ENCODE measurements at regions not wholly inside any gene's neighbourhood (a gene's known extent, or its start where the extent isn't known, plus 50 kb on each side); places are given as distances from the start of the nearest gene placed in this dataset.

DNA sequence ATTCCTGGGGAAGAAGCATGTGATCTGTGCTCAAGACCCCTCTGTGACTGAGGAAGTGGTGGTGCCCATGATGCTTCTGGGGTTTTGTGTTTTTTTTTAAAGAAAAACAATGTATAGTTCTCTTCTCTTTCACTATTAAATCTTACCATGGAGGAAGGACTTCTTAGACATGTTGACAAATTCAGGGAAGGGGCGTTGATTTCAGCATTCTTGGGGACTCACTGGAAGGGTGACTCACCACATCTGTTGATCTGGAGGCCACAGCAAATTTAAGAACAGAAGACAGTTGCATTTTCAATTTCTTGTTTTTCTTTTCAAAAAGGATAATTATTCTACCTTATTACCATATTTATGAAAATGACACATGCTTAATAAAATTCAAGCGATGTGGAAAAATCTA is 152.9 kb upstream of the RTL1 start:
- Mint-ChIP-seq H3K27me3 (no peaks in the 10 kb centered on the region), H3K4me3 (no peak overlapping the region), H3K36me3 (ENCODE audit: low read depth) (no peaks in the 10 kb centered on the region), H3K9me3 (peaks cover 5% of the 10 kb centered on the region), H3K27ac (no peak overlapping the region), H3K4me1 (ENCODE audit: low read depth) (no peaks in the 10 kb centered on the region)
- DNase-seq: no peak
- TF ChIP-seq, protein P1, sequence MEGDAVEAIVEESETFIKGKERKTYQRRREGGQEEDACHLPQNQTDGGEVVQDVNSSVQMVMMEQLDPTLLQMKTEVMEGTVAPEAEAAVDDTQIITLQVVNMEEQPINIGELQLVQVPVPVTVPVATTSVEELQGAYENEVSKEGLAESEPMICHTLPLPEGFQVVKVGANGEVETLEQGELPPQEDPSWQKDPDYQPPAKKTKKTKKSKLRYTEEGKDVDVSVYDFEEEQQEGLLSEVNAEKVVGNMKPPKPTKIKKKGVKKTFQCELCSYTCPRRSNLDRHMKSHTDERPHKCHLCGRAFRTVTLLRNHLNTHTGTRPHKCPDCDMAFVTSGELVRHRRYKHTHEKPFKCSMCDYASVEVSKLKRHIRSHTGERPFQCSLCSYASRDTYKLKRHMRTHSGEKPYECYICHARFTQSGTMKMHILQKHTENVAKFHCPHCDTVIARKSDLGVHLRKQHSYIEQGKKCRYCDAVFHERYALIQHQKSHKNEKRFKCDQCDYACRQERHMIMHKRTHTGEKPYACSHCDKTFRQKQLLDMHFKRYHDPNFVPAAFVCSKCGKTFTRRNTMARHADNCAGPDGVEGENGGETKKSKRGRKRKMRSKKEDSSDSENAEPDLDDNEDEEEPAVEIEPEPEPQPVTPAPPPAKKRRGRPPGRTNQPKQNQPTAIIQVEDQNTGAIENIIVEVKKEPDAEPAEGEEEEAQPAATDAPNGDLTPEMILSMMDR (IDR thresholded peaks at IDR 0.05): no peak
- CTCF ChIA-PET: no interaction called here
- no peak for ATAC-seq
- intact Hi-C loops (cut with micrococcal nuclease): no loop called here
- POLR2A ChIA-PET: no interaction called here

DNA sequence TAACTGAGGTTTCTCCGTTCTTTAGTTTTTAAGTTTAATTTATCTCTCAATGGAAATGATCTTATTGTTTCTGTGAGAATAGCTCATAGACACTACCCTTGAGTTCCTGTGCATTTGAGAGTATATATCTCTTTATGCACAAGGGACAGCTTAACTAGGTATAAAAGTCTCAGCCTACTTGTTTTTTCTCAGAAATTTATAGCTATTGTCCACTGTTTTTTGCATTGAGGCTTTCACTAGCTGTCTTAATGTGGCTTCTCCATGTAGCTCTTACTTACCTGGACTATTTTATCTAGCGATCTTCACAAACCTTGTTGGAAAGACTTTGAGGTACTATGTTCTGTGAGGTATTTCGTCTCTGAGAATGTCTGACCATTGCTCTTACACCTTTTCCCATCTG is 153.9 kb upstream of the RTL1 start:
- H3K9me3 Mint-ChIP-seq: peaks cover 5% of the 10 kb centered on the region
- H3K27ac Mint-ChIP-seq: no peak overlapping the region
- no peak for ATAC-seq
- ChIA-PET POLR2A (no interaction called here), CTCF (no interaction called here)
- no peaks in the 10 kb centered on the region for H3K27me3 Mint-ChIP-seq
- no peaks in the 10 kb centered on the region for H3K4me1 Mint-ChIP-seq (ENCODE audit: low read depth)
- DNase-seq: no peak
- intact Hi-C loops (cut with micrococcal nuclease): no loop called here
- TF ChIP-seq, protein P1 (IDR thresholded peaks at IDR 0.05): no peak
- H3K36me3 Mint-ChIP-seq (ENCODE audit: low read depth): no peaks in the 10 kb centered on the region
- no peak overlapping the region for H3K4me3 Mint-ChIP-seq

DNA sequence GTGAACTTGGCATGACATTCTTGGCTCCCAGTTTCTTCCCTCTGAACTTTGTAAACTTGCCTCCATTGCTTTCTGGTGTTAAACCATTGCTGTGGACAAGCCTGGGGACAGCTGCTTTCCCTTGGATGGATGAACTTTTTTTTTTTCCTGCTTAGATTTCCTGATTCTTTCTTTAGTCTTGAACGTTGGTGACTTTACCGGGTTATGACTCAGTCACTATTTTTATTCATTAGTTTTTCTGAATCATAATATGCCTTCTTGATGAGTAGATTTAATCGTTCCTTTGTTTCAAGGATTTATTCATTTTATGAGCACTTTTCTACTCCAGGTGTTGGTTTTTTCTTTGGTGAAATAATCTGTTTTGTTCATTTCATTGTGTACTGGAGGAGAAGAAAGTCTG is 155.0 kb upstream of the RTL1 start:
- ATAC-seq (no peak), DNase-seq (no peak)
- Mint-ChIP-seq H3K27ac (no peak overlapping the region), H3K4me1 (ENCODE audit: low read depth) (no peaks in the 10 kb centered on the region), H3K4me3 (no peak overlapping the region), H3K36me3 (ENCODE audit: low read depth) (no peaks in the 10 kb centered on the region), H3K27me3 (no peaks in the 10 kb centered on the region), H3K9me3 (peaks cover 5% of the 10 kb centered on the region)
- CTCF ChIA-PET: no interaction called here
- TF ChIP-seq, protein P1 (IDR thresholded peaks at IDR 0.05): no peak
- POLR2A ChIA-PET: no interaction called here
- intact Hi-C loops (cut with micrococcal nuclease): no loop called here

DNA sequence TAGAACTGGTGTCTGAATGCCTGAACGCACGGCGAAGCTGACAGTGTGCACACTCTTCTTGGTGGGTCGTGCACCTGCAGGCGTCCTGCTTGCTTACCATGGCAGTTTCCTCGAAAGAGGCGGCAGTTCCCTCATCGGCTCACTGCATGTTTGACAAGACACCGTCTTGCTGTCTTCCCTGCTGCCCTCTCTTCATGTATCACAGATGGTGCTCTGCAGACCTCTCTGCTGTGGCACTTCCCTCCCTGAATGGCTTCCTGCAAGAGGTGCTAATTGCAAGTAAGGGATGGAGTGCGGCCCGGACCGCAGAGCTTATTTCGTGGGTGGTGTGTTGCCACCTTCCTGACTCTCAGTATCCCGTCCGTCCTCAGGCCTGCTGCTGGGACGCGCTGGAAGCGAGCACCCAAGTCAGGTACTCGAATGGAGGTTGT is 156.7 kb upstream of the RTL1 start:
- H3K4me3 Mint-ChIP-seq: no peak overlapping the region
- ChIA-PET CTCF (no interaction called here), POLR2A (no interaction called here)
- H3K4me1 Mint-ChIP-seq (ENCODE audit: low read depth): no peaks in the 10 kb centered on the region
- no peaks in the 10 kb centered on the region for H3K36me3 Mint-ChIP-seq (ENCODE audit: low read depth)
- H3K27me3 Mint-ChIP-seq: no peaks in the 10 kb centered on the region
- H3K27ac Mint-ChIP-seq: no peak overlapping the region
- TF ChIP-seq, protein P1 (IDR thresholded peaks at IDR 0.05): no peak
- no peak for ATAC-seq
- intact Hi-C loops (cut with micrococcal nuclease): no loop called here
- no peak for DNase-seq
- peaks cover 5% of the 10 kb centered on the region for H3K9me3 Mint-ChIP-seq

DNA sequence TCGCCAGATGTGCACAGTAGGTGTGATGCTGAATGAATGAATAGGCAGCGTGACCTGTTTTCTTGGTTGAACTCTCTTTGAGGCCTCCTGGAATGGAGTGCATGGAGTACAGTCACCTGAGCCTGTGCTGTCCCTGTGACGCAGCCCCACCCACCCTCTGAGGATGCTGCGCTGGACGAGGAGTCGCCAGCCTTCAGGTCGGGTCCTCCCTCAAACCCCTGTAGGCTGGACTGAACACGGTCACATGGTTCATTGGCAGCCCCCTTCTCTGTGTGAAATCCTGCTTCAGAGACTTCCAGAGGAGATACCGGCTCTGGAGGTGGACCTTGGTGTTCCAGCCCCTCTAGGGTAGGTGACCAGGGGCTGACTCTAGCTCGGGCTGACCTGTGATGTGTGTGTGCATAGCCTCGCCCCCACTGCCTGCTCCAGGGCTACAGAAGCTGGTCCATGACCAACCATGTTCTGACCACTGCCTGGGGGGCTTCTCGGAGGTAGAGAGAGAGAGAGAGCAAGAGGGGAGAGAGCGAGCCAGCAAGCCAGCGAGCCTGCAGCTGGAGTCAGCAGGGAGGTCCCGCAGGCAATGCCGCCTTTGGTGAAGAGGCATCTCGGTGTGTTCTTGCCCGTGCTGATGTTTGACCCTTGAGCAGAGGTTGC is 158.0 kb upstream of the RTL1 start:
- H3K27me3 Mint-ChIP-seq: no peaks in the 10 kb centered on the region
- TF ChIP-seq, protein P1 (IDR thresholded peaks at IDR 0.05): no peak
- no peaks in the 10 kb centered on the region for H3K4me1 Mint-ChIP-seq (ENCODE audit: low read depth)
- no peak overlapping the region for H3K4me3 Mint-ChIP-seq
- ChIA-PET CTCF (no interaction called here), POLR2A (no interaction called here)
- no peak overlapping the region for H3K27ac Mint-ChIP-seq
- peaks cover 5% of the 10 kb centered on the region for H3K9me3 Mint-ChIP-seq
- DNase-seq (no peak), ATAC-seq (no peak)
- H3K36me3 Mint-ChIP-seq (ENCODE audit: low read depth): no peaks in the 10 kb centered on the region
- intact Hi-C loops (cut with micrococcal nuclease): no loop called here
